OCI-M2 (cell line): ENCODE measurements at regions not wholly inside any gene's neighbourhood (a gene's known extent, or its start where the extent isn't known, plus 50 kb on each side); places are given as distances from the start of the nearest gene placed in this dataset.
"Not testable (repeated sequence)": the region's sequence is repeated elsewhere in the genome, so short reads cannot be mapped to it uniquely, and the experiment has no call there.

Experiments used
- DNase-seq: peaks from one replicate; lab custom pipeline; 2025; ENCODE audit not compliant: unreplicated experiment; lab: John Stamatoyannopoulos, UW

- DNase-seq: no peak
Observed at GRCh38 chr7:68712956-68713495, 885.2 kb upstream of the AUTS2 start.

- not testable (repeated sequence) for DNase-seq
Observed at GRCh38 chr7:68714135-68714534, 884.1 kb upstream of the AUTS2 start.

- no peak for DNase-seq
Observed at GRCh38 chr7:68715907-68716306, 882.4 kb upstream of the AUTS2 start.

- no peak for DNase-seq
Observed at GRCh38 chr7:68717176-68717575, 881.1 kb upstream of the AUTS2 start.

GRCh38 chr7:68718097-68718551, 880.2 kb upstream of the AUTS2 start:
- DNase-seq: no peak

DNA sequence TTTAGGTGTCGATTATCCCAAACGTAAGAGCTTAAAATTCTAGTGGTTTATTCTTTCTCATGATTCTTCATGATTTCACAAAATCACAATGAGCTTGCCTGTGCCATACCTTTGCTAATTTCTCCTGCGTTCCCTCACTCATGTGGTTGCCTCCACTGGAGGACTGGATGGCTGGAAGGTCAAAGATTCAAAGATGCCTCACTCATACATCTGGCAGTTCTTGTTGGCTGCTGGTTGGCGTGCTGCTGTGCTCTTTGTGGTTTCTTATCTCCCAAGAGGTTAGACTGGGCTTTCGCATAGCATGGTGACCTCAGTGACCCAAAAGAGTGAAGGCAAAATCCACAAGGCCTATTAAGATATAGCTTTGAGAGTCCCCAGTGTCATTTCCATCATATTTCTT, 877.6 kb upstream of the AUTS2 start:
- DNase-seq: no peak

DNA sequence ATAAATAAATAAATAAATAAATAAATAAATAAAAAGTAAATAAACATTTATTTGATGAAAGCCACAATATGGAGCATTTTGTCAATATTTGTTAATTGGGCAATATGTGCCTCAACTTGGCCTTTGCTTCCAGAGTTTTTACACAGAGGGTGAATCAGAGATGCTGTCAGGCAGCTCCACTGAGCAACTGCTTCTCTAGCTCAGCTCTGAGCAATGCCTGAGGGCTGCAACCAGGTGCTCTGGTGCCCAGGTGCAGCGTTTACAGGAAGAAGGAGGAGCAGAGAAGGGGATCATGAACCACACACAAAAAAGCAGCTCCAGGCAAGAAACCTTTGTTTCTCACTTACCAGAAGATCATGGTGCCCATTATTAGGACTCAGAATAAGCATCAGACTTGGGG, 876.2 kb upstream of the AUTS2 start:
- DNase-seq: no peak

- DNase-seq: no peak
Observed at GRCh38 chr7:68724965-68725364, 873.3 kb upstream of the AUTS2 start.

DNA sequence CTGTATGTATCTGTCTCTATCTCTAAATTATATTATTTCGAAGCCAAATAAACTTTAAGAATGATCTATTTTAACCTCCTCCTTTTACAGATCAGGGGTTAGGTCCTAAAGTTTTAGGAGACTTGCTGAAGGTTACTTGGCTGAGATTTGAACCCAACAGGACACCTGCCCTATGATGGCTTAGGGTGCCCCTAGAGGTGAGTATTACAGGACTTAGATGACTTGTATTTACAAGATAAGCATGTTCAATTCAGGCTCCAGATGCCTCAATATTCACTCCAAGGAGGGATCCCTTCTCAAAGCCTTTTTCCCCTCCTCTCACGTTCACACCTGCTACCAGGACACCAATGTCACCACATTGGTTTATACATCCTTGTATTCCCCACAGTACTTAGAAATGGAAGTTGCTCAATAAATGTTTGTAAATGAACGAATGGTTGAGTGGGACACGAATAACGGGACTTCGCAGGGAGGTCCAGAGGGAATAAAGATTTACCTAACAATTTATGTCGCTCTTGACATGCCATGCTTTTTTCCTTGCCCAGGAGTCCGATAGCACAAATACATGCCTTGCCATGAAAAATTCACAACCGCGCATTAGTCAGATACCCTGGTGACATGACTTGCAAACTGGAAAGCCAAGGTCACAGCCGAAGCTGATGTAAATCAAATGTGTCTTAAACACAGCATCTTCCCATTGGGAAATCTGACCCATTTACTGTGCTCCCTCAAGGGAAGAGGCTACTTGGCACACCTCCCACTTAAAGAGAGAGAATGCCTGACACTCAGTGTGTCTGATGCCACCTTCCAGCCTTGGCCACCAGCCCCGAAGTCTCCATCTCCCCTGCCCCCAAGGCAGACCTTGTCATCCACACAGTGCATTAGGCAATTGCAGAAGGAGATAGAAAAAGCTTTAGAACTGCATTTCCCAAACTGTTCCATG, 872.2 kb upstream of the AUTS2 start:
- DNase-seq: no peak

DNA sequence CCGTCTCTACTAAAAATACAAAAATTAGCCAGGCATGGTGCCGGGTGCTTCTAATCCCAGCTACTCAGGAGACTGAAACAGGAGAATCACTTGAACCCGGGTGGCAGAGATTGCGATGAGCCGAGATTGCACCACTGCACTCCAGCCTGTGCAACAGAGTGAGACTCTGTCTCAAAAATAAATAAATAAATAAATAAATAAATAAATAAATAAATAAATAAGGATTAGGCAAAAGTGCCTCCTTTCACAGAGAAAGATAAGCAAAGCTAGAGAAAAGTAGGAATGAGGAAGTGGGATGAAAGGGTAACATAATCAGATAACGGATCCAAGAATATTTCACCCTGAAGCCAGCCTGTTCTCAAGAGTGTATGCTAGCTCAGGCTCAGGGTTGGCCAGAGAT, 869.6 kb upstream of the AUTS2 start:
- not testable (repeated sequence) for DNase-seq

DNA sequence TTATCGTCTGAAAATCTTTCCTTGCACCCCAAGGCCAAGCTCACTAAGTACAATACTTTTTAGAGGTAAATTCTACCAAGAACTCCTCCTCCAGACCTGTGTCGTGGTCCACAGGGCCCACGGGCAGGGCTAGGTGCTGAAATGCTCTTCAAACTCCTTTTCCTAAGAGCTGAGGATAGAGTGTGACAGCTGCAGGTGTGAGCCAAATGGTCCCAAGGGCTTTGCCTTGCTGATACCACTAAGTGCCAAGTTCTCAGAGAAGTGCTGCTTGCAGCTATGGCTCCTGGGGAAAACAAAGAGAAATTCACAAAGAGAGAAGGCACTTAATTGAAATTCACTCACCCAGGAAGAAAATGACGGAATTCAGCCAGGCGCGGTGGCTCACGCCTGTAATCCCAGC, 868.9 kb upstream of the AUTS2 start:
- DNase-seq: no peak

GRCh38 chr7:68730194-68730593, 868.1 kb upstream of the AUTS2 start:
- DNase-seq: no peak

- no peak for DNase-seq
Observed at GRCh38 chr7:68730964-68731363, 867.3 kb upstream of the AUTS2 start.

DNA sequence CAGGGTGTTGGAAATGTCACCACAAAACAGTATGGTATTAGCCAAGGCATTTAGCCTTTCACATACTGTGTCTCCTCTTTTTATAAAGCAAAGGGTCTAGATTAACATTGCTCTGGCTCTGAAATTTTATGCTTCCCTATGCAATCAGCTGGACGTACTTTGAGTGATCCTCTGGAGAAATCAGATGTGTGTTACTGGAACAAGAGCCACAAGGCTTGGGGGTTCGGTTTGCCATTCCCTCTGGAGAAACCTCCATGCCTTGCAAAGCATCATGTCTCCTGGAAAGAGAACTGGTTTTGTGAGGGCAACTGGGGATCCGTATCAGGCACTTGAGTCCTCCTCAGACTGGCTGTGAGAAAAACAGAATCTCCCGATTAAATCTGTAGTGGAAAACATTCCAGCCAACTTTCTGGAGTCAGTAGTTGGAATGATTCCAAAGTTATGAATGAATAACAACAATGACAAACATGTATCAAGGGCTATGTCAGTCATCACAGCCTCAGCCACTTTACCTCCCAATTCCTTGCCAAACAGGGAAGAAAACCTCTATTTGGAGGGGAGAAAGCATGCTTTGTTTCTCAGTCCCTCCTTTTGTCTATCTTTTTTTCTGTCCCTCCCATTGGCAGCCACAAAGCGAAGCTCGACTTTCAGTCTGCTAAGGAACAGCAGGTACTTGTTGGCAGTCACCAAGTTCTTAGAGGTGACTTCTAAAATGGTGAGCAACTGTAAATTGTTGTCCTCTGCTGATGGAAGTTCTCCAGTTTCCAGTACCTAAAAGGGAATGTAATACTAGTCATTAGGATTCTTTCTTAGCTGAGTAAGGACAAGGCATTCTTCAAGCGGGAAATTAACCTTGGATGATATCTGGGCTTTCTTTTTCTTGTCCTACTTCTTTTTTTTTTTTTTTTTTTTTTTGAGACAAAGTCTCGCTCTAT, 864.8 kb upstream of the AUTS2 start:
- DNase-seq: no peak

- DNase-seq: no peak
Observed at GRCh38 chr7:68734431-68734830, 863.8 kb upstream of the AUTS2 start.

DNA sequence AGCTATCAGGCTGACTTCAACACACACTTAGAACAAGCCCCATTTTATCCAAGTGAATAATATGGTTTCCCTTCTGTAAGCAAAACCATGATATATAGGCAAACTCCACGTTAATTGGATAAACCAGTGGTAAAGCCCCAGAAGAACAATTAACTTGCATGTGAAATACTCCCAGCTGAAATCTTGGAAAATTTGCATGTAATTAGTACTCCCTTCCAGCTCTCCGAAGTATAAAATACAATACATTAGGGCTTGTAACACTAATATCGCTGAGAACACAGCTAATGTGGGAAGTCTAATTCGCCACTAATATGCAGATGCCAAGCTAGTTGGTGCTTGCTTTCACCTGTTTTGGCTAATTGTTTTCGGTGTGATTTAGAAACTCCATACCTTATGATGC, 859.0 kb upstream of the AUTS2 start:
- no peak for DNase-seq

DNA sequence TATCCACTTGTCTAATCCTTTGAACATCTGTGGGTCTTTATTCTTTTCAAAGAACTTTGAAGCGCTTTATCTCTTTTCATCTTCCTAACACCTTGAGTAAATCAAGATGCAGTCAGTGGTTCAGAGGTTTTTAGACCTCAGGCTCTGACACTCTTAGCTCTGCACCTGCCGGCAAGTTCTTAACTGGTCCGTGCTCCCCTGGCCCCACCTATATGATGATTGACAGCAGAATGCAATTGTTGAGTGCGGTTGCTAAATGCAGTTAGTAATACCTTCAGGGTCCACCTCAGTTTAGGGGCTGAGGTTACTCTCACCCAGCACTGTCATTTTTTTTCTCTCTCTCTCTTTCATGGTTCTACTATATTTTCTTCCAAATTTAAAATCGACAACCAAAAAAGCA, 854.2 kb upstream of the AUTS2 start:
- DNase-seq: no peak

- DNase-seq: no peak
Observed at GRCh38 chr7:68748934-68749900, 849.1 kb upstream of the AUTS2 start.

DNA sequence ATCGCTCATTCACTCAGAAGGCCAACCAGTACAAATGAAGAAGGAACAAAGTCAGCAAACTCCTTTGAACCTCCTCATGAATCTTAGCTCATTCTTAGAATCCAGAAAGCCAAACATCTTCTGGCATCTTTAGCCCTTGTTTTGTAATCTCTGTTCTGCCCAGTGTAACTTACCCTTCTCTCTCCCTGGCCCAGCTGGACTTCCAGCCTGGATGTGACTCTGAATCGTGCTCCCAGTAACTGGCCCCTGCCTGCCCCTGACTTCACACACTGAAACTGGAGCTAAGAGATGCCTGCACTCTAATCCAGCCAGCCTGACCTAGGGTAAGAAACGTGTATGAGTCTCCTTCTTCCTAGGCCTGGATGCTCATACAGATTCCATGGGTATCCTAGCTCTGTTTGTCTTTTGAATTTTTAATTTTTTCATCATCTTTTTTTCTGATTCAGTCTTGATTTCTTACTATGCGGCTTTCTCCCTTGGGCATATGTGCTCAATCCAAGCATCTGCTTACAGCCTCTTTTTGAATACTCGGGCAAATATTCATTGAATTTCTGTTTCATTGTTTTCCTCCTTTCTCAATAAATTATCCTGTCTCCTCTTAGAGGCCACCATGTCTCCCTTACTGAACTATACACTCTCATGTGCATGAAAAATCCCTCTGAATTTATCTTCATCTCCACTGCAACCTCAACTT, 845.6 kb upstream of the AUTS2 start:
- no peak for DNase-seq

DNA sequence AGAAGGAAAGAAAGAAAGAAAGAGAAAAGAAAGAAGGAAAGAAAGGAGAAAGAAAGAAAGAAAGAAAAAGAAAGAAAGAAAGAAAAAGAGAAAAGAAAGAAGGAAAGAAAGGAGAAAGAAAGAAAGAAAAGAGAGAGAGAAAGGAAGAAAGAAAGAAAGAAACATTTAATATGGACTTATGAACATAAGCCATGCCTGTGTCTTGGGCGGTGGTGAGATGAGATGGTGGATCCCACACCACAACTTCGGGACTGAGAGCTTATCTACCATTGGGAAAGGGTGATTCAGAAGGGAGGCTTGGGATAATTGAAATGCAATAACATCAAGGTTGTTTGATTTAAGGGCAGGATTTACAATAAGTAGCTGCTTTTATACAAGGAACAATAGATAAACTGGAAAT, 843.9 kb upstream of the AUTS2 start:
- DNase-seq: no peak
